Thyroid gland (tissue), 4 donors: ENCODE measurements at regions not wholly inside any gene's neighbourhood (a gene's known extent, or its start where the extent isn't known, plus 50 kb on each side); places are given as distances from the start of the nearest gene placed in this dataset.

Source experiments
- CTCF ChIP-seq, 6 experiments: fragments of 200-600 bp in 3 of 6; fragments of 450-650 bp in 3 of 6; sonication (generic) in 3 of 6; IDR thresholded peaks; one replicate each; pipeline ENCODE4 v1.5.1; 2016 to 2019; ENCODE audit warnings: antibody characterized with exemption in 6 of 6, mild to moderate bottlenecking in 2 of 6, inconsistent platforms in 1 of 6, moderate library complexity in 1 of 6
- POLR2A ChIP-seq, 2 donors: fragments of 450-650 bp; IDR thresholded peaks; one replicate each; pipeline ENCODE4 v1.6.1; 2017; ENCODE audit warnings: antibody characterized with exemption in 2 of 2, mild to moderate bottlenecking in 2 of 2, moderate library complexity in 1 of 2

GRCh38 chr14:51188566-51189185 lies 51.4 kb upstream of the TMX1 start:
- TF ChIP-seq POLR2A (IDR thresholded peaks at IDR 0.05) = no peak
- no peak for TF ChIP-seq CTCF (IDR thresholded peaks at IDR 0.05)
